CD4-positive, alpha-beta memory T cell (primary cell): ENCODE measurements at regions not wholly inside any gene's neighbourhood (a gene's known extent, or its start where the extent isn't known, plus 50 kb on each side); places are given as distances from the start of the nearest gene placed in this dataset.

Experiments
- CTCF ChIA-PET: fragments of 350-600 bp; sonication (Branson Sonifier 250); formaldehyde crosslinking; loops from one replicate; lab custom pipeline; 2021; ENCODE audit warnings: inconsistent platforms; ENCODE audit not compliant: partially characterized antibody; lab: Charles Lee
- POLR2A ChIA-PET: fragments of 350-600 bp; sonication (Branson Sonifier 250); formaldehyde crosslinking; loops from one replicate; lab custom pipeline; 2021; ENCODE audit not compliant: partially characterized antibody; lab: Charles Lee
- DNase-seq, 5 donors: peaks; one replicate each; pipeline versions ENCODE4 v3.0.0 to v3.0.0-alpha.2; 2020 to 2022; ENCODE audit warnings: mixed read lengths in 1 of 5
- H3K27ac ChIP-seq: one replicate; pipeline ENCODE4 v1.7.0; 2013; ENCODE audit warnings: low read depth, low read length
- H3K27me3 ChIP-seq: 2 replicates; pipeline ENCODE4 v1.7.0; 2013; ENCODE audit warnings: mild to moderate bottlenecking, low read length, moderate library complexity; ENCODE audit not compliant: insufficient read depth
- H3K36me3 ChIP-seq: 2 replicates; pipeline ENCODE4 v1.7.0; 2013; ENCODE audit warnings: mild to moderate bottlenecking, low read length, moderate library complexity; ENCODE audit not compliant: insufficient read depth
- H3K4me1 ChIP-seq: 2 replicates; pipeline ENCODE4 v1.7.0; 2013; ENCODE audit warnings: mild to moderate bottlenecking, low read length, moderate library complexity; ENCODE audit not compliant: insufficient read depth
- H3K4me3 ChIP-seq, 2 donors: one replicate each; pipeline ENCODE4 v1.7.0; 2013; ENCODE audit warnings: low read length in 2 of 2, mild to moderate bottlenecking in 1 of 2
- H3K9me3 ChIP-seq, 2 donors: one replicate each; pipeline ENCODE4 v1.7.0; 2013; ENCODE audit warnings: low read length in 2 of 2, control low read depth in 1 of 2; ENCODE audit not compliant: control insufficient read depth in 1 of 2
- H3K27ac Mint-ChIP-seq, 7 donors: one replicate each; pipeline ENCODE4 v1.8.0; 2020 to 2021; ENCODE audit warnings: mixed read lengths in 7 of 7, mild to moderate bottlenecking in 6 of 7, inconsistent platforms in 3 of 7, moderate library complexity in 3 of 7
- H3K27me3 Mint-ChIP-seq, 2 donors: one replicate each; pipeline ENCODE4 v1.8.0; 2020 to 2021; ENCODE audit warnings: mixed read lengths in 2 of 2
- H3K36me3 Mint-ChIP-seq, 2 donors: one replicate each; pipeline ENCODE4 v1.8.0; 2020 to 2021; ENCODE audit warnings: mixed read lengths in 2 of 2, inconsistent platforms in 1 of 2, mild to moderate bottlenecking in 1 of 2
- H3K4me1 Mint-ChIP-seq, 4 donors: one replicate each; pipeline ENCODE4 v1.8.0; 2020 to 2021; ENCODE audit warnings: mixed read lengths in 4 of 4, mild to moderate bottlenecking in 1 of 4
- H3K4me3 Mint-ChIP-seq, 8 donors: one replicate each; pipeline ENCODE4 v1.8.0; 2020 to 2021; ENCODE audit warnings: mixed read lengths in 8 of 8, mild to moderate bottlenecking in 7 of 8, moderate library complexity in 6 of 8, inconsistent platforms in 3 of 8
- H3K9me3 Mint-ChIP-seq, 8 donors: one replicate each; pipeline ENCODE4 v1.8.0; 2020 to 2021; ENCODE audit warnings: mixed read lengths in 8 of 8, mild to moderate bottlenecking in 5 of 8, inconsistent platforms in 3 of 8, moderate library complexity in 1 of 8
- intact Hi-C: fragments of 100-400 bp; cut with micrococcal nuclease; formaldehyde crosslinking; loops from one replicate; pipeline ENCODE4 v1.15.1; 2023

GRCh38 chr13:48591889-48592687, 59.2 kb upstream of the RCBTB2 start:
- peaks cover 0 to 2% (median 0%) of the 10 kb centered on the region in 8 donors for H3K9me3 Mint-ChIP-seq
- CTCF ChIA-PET = interaction anchor here (0.9 to 8.4 kb wide), 4 partner anchors 8 to 176 kb away, joined by 3 to 71 read pairs (median 5); no protein-coding TSS in a partner anchor
- H3K9me3 ChIP-seq = no peaks in the 10 kb centered on the region
- intact Hi-C loops = loop anchor here (10.0 kb wide), 1 partner anchor 63 kb away; the partner anchor contains the start of gene CYSLTR2
- no peak overlapping the region for H3K4me3 Mint-ChIP-seq
- DNase-seq = no peak
- no peaks in the 10 kb centered on the region for H3K36me3 Mint-ChIP-seq
- H3K27me3 ChIP-seq = no peaks in the 10 kb centered on the region
- H3K27me3 Mint-ChIP-seq = no peaks in the 10 kb centered on the region
- peak overlapping the region in 1 of 7 donors; percentile 53 for H3K27ac Mint-ChIP-seq
- H3K4me3 ChIP-seq = no peak overlapping the region
- H3K4me1 Mint-ChIP-seq = peaks cover 0 to 14% (median 1%) of the 10 kb centered on the region in 4 donors
- H3K27ac ChIP-seq = no peak overlapping the region
- peaks cover 2% of the 10 kb centered on the region for H3K4me1 ChIP-seq
- H3K36me3 ChIP-seq = no peaks in the 10 kb centered on the region
- POLR2A ChIA-PET = no interaction called here

DNA sequence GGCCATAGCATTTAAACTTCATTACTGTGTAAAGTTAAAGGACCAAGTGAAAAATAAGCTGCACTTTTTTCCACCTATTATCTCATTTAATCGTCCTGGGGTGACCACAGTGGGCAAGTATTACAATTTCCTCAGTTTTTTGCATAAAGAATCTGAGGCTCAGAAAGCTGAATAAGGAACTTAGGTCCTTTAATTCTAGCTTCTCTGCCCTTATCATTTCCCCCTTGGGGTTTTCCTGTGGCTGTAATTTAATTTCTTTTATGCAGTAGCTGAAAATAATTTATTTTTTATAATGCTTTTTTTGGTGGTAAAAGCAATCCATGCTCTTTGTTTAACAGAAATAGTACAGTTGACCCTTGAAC, 59.8 kb upstream of the RCBTB2 start:
- Mint-ChIP-seq H3K36me3 (no peaks in the 10 kb centered on the region), H3K27me3 (no peaks in the 10 kb centered on the region), H3K4me3 (no peak overlapping the region), H3K27ac (no peak overlapping the region), H3K9me3 (peaks cover 0 to 2% (median 0%) of the 10 kb centered on the region in 8 donors), H3K4me1 (peaks cover 0 to 11% (median 0%) of the 10 kb centered on the region in 4 donors)
- Histone ChIP-seq H3K27ac (no peak overlapping the region), H3K9me3 (no peaks in the 10 kb centered on the region), H3K36me3 (no peaks in the 10 kb centered on the region), H3K27me3 (no peaks in the 10 kb centered on the region), H3K4me3 (no peak overlapping the region), H3K4me1 (no peaks in the 10 kb centered on the region)
- CTCF ChIA-PET = interaction anchor here (0.9 to 8.4 kb wide), 3 partner anchors 9 to 175 kb away, joined by 5 to 71 read pairs (median 5); no protein-coding TSS in a partner anchor
- POLR2A ChIA-PET = no interaction called here
- no peak for DNase-seq
- intact Hi-C loops = loop anchor here (10.0 kb wide), 1 partner anchor 62 kb away; the partner anchor contains the start of gene CYSLTR2

GRCh38 chr13:48593536-48593935, 60.2 kb upstream of the CYSLTR2 start:
- Mint-ChIP-seq H3K36me3 (no peaks in the 10 kb centered on the region), H3K4me1 (peaks cover 0 to 3% (median 0%) of the 10 kb centered on the region in 4 donors), H3K27me3 (no peaks in the 10 kb centered on the region), H3K4me3 (no peak overlapping the region), H3K9me3 (peaks cover 0 to 3% (median 0%) of the 10 kb centered on the region in 8 donors), H3K27ac (peak overlapping the region in 1 of 7 donors; percentile 18)
- no peaks in the 10 kb centered on the region for H3K27me3 ChIP-seq
- ChIA-PET POLR2A (no interaction called here), CTCF (interaction anchor here (0.9 to 8.4 kb wide), 6 partner anchors 10 to 178 kb away, joined by 3 to 71 read pairs (median 6); partner anchors contain the start of gene CYSLTR2)
- DNase-seq = no peak
- no peaks in the 10 kb centered on the region for H3K4me1 ChIP-seq
- intact Hi-C loops = loop anchor here (10.0 kb wide), 1 partner anchor 61 kb away; the partner anchor contains the start of gene CYSLTR2
- H3K4me3 ChIP-seq = no peak overlapping the region
- no peaks in the 10 kb centered on the region for H3K9me3 ChIP-seq
- no peaks in the 10 kb centered on the region for H3K36me3 ChIP-seq
- H3K27ac ChIP-seq = no peak overlapping the region

- Histone ChIP-seq H3K9me3 (no peaks in the 10 kb centered on the region), H3K4me3 (no peak overlapping the region), H3K36me3 (no peaks in the 10 kb centered on the region), H3K27ac (no peak overlapping the region), H3K27me3 (no peaks in the 10 kb centered on the region), H3K4me1 (no peaks in the 10 kb centered on the region)
- CTCF ChIA-PET = interaction anchor here (0.9 to 8.4 kb wide), 7 partner anchors 59 to 194 kb away, joined by 3 to 71 read pairs (median 4); partner anchors contain the start of gene CYSLTR2
- Mint-ChIP-seq H3K36me3 (no peaks in the 10 kb centered on the region), H3K27ac (no peak overlapping the region), H3K4me1 (no peaks in the 10 kb centered on the region), H3K27me3 (no peaks in the 10 kb centered on the region), H3K9me3 (peaks cover 0 to 3% (median 0%) of the 10 kb centered on the region in 8 donors), H3K4me3 (no peak overlapping the region)
- POLR2A ChIA-PET = no interaction called here
- DNase-seq = no peak
- intact Hi-C loops = loop anchor here (10.0 kb wide), 1 partner anchor 61 kb away; the partner anchor contains the start of gene CYSLTR2
Observed at GRCh38 chr13:48594096-48594815, 59.5 kb upstream of the CYSLTR2 start.

DNA sequence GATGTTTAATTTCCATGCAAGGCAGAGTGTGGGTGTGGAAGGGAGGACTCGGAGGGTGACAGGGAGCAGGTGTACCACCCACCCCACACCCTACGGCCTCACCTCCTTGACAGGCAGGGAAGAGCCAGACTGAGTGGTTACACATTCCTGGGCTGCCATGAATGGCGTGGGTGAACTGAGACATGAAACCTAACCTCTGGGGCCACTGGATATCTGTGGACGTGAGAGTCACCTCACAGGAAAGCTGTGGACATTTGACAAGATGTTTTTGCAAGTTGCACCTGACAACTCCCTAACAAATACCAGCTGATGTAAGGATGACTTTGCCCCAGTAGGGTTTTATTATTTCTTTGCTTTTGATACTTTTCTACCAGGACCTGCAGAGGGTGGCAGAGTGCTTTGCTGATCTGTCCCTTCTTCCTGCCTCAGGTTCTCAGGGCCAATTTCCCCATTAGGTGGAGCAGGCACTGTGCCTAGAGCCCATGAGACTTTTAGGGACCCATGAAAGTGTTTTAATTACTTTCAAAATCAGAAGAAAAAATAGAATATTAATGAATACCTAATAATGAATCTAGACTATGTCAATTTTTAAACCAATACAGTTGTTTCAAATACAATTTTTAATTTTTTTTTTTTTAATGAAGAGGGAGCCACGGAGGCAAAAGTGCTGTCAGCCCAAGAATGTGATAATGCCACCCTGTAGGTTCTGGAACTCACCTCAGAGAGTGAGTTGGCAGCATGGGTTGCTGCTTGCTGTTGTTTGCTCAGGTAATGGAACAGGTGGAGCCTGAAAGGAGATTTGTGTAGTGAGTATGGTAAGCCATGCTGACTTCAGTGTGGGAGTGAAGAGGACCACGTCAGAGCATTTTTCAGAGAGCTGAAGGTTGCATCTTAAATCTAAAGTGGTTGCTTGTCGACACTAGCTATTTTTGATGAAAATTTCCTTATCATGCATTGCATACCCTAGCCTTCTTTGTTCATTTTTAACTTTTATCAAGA, 58.0 kb upstream of the CYSLTR2 start:
- peak overlapping the region in 1 of 7 donors; percentile 37 for H3K27ac Mint-ChIP-seq
- intact Hi-C loops = loop anchor here (1.0 to 10.0 kb wide), 2 partner anchors 59 to 137 kb away; partner anchors contain the start of gene CYSLTR2
- H3K36me3 Mint-ChIP-seq = no peaks in the 10 kb centered on the region
- H3K4me1 ChIP-seq = no peaks in the 10 kb centered on the region
- ChIA-PET CTCF (interaction anchor here (0.7 to 8.4 kb wide), 10 partner anchors 15 to 262 kb away, joined by 3 to 71 read pairs (median 3); no protein-coding TSS in a partner anchor), POLR2A (no interaction called here)
- H3K27me3 Mint-ChIP-seq = no peaks in the 10 kb centered on the region
- no peaks in the 10 kb centered on the region for H3K27me3 ChIP-seq
- H3K4me1 Mint-ChIP-seq = peaks cover 0 to under 1% (median 0%) of the 10 kb centered on the region in 4 donors
- no peak overlapping the region for H3K4me3 ChIP-seq
- no peaks in the 10 kb centered on the region for H3K9me3 ChIP-seq
- DNase-seq = peak; percentile 51 to 71 (median 65)
- H3K9me3 Mint-ChIP-seq = peaks cover 0 to 3% (median 0%) of the 10 kb centered on the region in 8 donors
- no peaks in the 10 kb centered on the region for H3K36me3 ChIP-seq
- H3K4me3 Mint-ChIP-seq = no peak overlapping the region
- H3K27ac ChIP-seq = no peak overlapping the region
